Keratinocyte (primary cell): ENCODE measurements at regions not wholly inside any gene's neighbourhood (a gene's known extent, or its start where the extent isn't known, plus 50 kb on each side); places are given as distances from the start of the nearest gene placed in this dataset.

Experiments used
- CTCF ChIP-seq, 3 experiments: IDR thresholded peaks in 1 of 3; conservative IDR thresholded peaks in 1 of 3; optimal IDR thresholded peaks in 1 of 3; 2 replicates in 2 of 3; 3 replicates in 1 of 3; pipeline versions ENCODE3 to v1.5.1; 2011; ENCODE audit warnings: low read length in 3 of 3, mild to moderate bottlenecking in 3 of 3, moderate library complexity in 2 of 3, control low read depth in 1 of 3, inconsistent platforms in 1 of 3; ENCODE audit not compliant: insufficient read depth in 2 of 3; ENCODE audit errors: extremely low read depth in 1 of 3
- EZH2 ChIP-seq: IDR thresholded peaks from one replicate; pipeline ENCODE4 v1.6.1; 2012; ENCODE audit warnings: inconsistent platforms, mild to moderate bottlenecking, low read length, moderate library complexity

- TF ChIP-seq EZH2 (no peak), CTCF (optimal IDR thresholded peaks at IDR 0.05 in 1 of 3, IDR thresholded peaks at IDR 0.05 in 1 of 3, conservative IDR thresholded peaks at IDR 0.05 in 1 of 3; ENCODE audit: extremely low read depth in 1 of 3, insufficient read depth in 2 of 3, low read length in 3 of 3) (no peak)
Measured at GRCh38 chr3:59659755-59660154, 609.9 kb upstream of the CFAP20DC start.
